HepG2 (cell line): ENCODE measurements at regions not wholly inside any gene's neighbourhood (a gene's known extent, or its start where the extent isn't known, plus 50 kb on each side); places are given as distances from the start of the nearest gene placed in this dataset.

ENCODE experiments used
- EZH2 ChIP-seq: conservative IDR thresholded peaks from 2 replicates; pipeline ENCODE4 v1.6.1; 2012; ENCODE audit warnings: mild to moderate bottlenecking, low read depth, low read length, moderate library complexity
- IRF2 ChIP-seq: IDR thresholded peaks from 2 replicates; pipeline ENCODE4 v1.6.1; 2018; ENCODE audit warnings: missing genetic modification reagents, missing compliant biosample characterization
- POLR2AphosphoS5 ChIP-seq: IDR thresholded peaks from 2 replicates; pipeline ENCODE4 v1.6.1; 2012; ENCODE audit warnings: low read depth, low read length
- TMF1 ChIP-seq: sonication (generic); formaldehyde crosslinking; IDR thresholded peaks from 2 replicates; pipeline ENCODE4 v1.8.1; 2022; ENCODE audit warnings: low read depth, missing genetic modification reagents
- ZNF383 ChIP-seq: sonication (generic); formaldehyde crosslinking; IDR thresholded peaks from 2 replicates; pipeline ENCODE4 v1.4.0; 2020; ENCODE audit warnings: missing genetic modification reagents, mild to moderate bottlenecking, borderline replicate concordance
- ZNF414 ChIP-seq: sonication (generic); formaldehyde crosslinking; IDR thresholded peaks from 2 replicates; pipeline ENCODE4 v1.5.0; 2020; ENCODE audit warnings: missing genetic modification reagents
- ZNF589 ChIP-seq: sonication (generic); formaldehyde crosslinking; conservative IDR thresholded peaks from 2 replicates; pipeline ENCODE4 v1.8.0; 2022; ENCODE audit warnings: mild to moderate bottlenecking, moderate library complexity, missing genetic modification reagents
- TF ChIP-seq, protein P1 (sequence below): sonication (generic); formaldehyde crosslinking; IDR thresholded peaks from 2 replicates; pipeline ENCODE4 v1.8.0; 2022; ENCODE audit warnings: low read depth, missing genetic modification reagents
- TF ChIP-seq, protein P2 (sequence below): sonication (generic); formaldehyde crosslinking; IDR thresholded peaks from 2 replicates; pipeline ENCODE4 v1.5.0; 2020; ENCODE audit warnings: mild to moderate bottlenecking, missing genetic modification reagents, moderate library complexity

GRCh38 chr18:22844628-22845027 lies 88.5 kb upstream of the RBBP8 start:
- no peak for TF ChIP-seq IRF2 (CRISPR knock-in tag)
- TF ChIP-seq, protein P1, sequence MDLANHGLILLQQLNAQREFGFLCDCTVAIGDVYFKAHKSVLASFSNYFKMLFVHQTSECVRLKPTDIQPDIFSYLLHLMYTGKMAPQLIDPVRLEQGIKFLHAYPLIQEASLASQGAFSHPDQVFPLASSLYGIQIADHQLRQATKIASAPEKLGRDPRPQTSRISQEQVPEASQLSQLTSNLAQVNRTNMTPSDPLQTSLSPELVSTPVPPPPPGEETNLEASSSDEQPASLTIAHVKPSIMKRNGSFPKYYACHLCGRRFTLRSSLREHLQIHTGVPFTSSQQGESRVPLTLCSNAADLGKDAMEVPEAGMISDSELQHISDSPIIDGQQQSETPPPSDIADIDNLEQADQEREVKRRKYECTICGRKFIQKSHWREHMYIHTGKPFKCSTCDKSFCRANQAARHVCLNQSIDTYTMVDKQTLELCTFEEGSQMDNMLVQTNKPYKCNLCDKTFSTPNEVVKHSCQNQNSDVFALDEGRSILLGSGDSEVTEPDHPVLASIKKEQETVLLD (CRISPR knock-in tag), result no peak
- TF ChIP-seq, protein P2, sequence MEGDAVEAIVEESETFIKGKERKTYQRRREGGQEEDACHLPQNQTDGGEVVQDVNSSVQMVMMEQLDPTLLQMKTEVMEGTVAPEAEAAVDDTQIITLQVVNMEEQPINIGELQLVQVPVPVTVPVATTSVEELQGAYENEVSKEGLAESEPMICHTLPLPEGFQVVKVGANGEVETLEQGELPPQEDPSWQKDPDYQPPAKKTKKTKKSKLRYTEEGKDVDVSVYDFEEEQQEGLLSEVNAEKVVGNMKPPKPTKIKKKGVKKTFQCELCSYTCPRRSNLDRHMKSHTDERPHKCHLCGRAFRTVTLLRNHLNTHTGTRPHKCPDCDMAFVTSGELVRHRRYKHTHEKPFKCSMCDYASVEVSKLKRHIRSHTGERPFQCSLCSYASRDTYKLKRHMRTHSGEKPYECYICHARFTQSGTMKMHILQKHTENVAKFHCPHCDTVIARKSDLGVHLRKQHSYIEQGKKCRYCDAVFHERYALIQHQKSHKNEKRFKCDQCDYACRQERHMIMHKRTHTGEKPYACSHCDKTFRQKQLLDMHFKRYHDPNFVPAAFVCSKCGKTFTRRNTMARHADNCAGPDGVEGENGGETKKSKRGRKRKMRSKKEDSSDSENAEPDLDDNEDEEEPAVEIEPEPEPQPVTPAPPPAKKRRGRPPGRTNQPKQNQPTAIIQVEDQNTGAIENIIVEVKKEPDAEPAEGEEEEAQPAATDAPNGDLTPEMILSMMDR (CRISPR knock-in tag), result no peak
- TF ChIP-seq POLR2AphosphoS5, result no peak
- no peak for TF ChIP-seq ZNF414 (CRISPR knock-in tag)
- no peak for TF ChIP-seq ZNF383 (CRISPR knock-in tag)
- no peak for TF ChIP-seq ZNF589 (CRISPR knock-in tag)
- no peak for TF ChIP-seq TMF1 (CRISPR knock-in tag)
- TF ChIP-seq EZH2, result no peak
